ENCODE measurements at regions not wholly inside any gene's neighbourhood (a gene's known extent, or its start where the extent isn't known, plus 50 kb on each side); places are given as distances from the start of the nearest gene placed in this dataset.

- peaks cover 0 to 42% (median 0%) of the 10 kb centered on the region in 3 donors for H3K9me3 ChIP-seq (ENCODE audit: control extremely low read depth in 1 of 3, control insufficient read depth in 2 of 3, insufficient read depth in 1 of 3, low read length in 2 of 3)
- H3K27me3 ChIP-seq (replicated peaks in 1 of 4; ENCODE audit: control extremely low read depth in 1 of 4, control insufficient read depth in 3 of 4, insufficient read depth in 4 of 4, low read length in 3 of 4), result no peaks in the 10 kb centered on the region
- no peak overlapping the region for H2AFZ ChIP-seq (ENCODE audit: insufficient read depth, low read depth, low read length, poor library complexity, severe bottlenecking)
- H3K79me2 ChIP-seq (ENCODE audit: control insufficient read depth, insufficient read depth, low read length), result no peaks in the 10 kb centered on the region
- no peak overlapping the region for H3K27ac ChIP-seq (ENCODE audit: low read length in 2 of 2)
- Mint-ChIP-seq H3K4me1 (no peaks in the 10 kb centered on the region), H3K27me3 (peaks cover 5% of the 10 kb centered on the region), H3K4me3 (no peak overlapping the region), H3K27ac (no peak overlapping the region), H3K9me3 (ENCODE audit: insufficient read depth) (peaks cover 2% of the 10 kb centered on the region)
- ChIA-PET POLR2A (no interaction called here), CTCF (no interaction called here)
- ATAC-seq (ENCODE audit: low read depth) (no peak), DNase-seq (no peak)
- WGBS (ENCODE audit: insufficient coverage), result 91% methylated on average over 9 of the region's 9 CpGs
- no peaks in the 10 kb centered on the region for H4K20me1 ChIP-seq (ENCODE audit: control insufficient read depth, insufficient read depth, low read length, poor library complexity, severe bottlenecking)
- no peaks in the 10 kb centered on the region for H3K36me3 ChIP-seq (replicated peaks in 1 of 2; ENCODE audit: control extremely low read depth in 1 of 2, control insufficient read depth in 1 of 2, extremely low read depth in 1 of 2, insufficient read depth in 2 of 2, low read length in 1 of 2)
- no peak for TF ChIP-seq CTCF (IDR thresholded peaks at IDR 0.05)
- no peak for TF ChIP-seq EZH2 (IDR thresholded peaks at IDR 0.05; ENCODE audit: borderline replicate concordance, insufficient read depth, low read depth, low read length, poor library complexity, severe bottlenecking)
- intact Hi-C loops (cut with micrococcal nuclease), result no loop called here
- no peaks in the 10 kb centered on the region for H3K4me1 ChIP-seq (ENCODE audit: control insufficient read depth in 2 of 2, insufficient read depth in 2 of 2, low read length in 2 of 2)
- no peak overlapping the region for H3K4me3 ChIP-seq (ENCODE audit: control extremely low read depth in 1 of 5, extremely low read depth in 1 of 5, insufficient read depth in 1 of 5, low read depth in 2 of 5, low read length in 4 of 5)
- H3K4me2 ChIP-seq (replicated peaks; ENCODE audit: low read depth, low read length, poor library complexity, severe bottlenecking), result no peak overlapping the region
- no peak overlapping the region for H3K9ac ChIP-seq (ENCODE audit: low read length)
These were observed 358.9 kb upstream of the IRX2 start for GRCh38 chr5:3110371-3110770.

- H3K4me3 Mint-ChIP-seq, result no peak overlapping the region
- Histone ChIP-seq H3K4me1 (ENCODE audit: control insufficient read depth in 2 of 2, insufficient read depth in 2 of 2, low read length in 2 of 2) (no peaks in the 10 kb centered on the region), H3K4me3 (ENCODE audit: control extremely low read depth in 1 of 5, extremely low read depth in 1 of 5, insufficient read depth in 1 of 5, low read depth in 2 of 5, low read length in 4 of 5) (no peak overlapping the region), H4K20me1 (ENCODE audit: control insufficient read depth, insufficient read depth, low read length, poor library complexity, severe bottlenecking) (no peaks in the 10 kb centered on the region), H3K27me3 (replicated peaks in 1 of 4; ENCODE audit: control extremely low read depth in 1 of 4, control insufficient read depth in 3 of 4, insufficient read depth in 4 of 4, low read length in 3 of 4) (peaks cover 0 to 10% (median 1%) of the 10 kb centered on the region in 4 experiments), H3K4me2 (replicated peaks; ENCODE audit: low read depth, low read length, poor library complexity, severe bottlenecking) (no peak overlapping the region), H3K36me3 (replicated peaks in 1 of 2; ENCODE audit: control extremely low read depth in 1 of 2, control insufficient read depth in 1 of 2, extremely low read depth in 1 of 2, insufficient read depth in 2 of 2, low read length in 1 of 2) (no peaks in the 10 kb centered on the region), H3K9me3 (ENCODE audit: control extremely low read depth in 1 of 3, control insufficient read depth in 2 of 3, insufficient read depth in 1 of 3, low read length in 2 of 3) (peaks cover 0 to 43% (median 0%) of the 10 kb centered on the region in 3 donors), H3K9ac (ENCODE audit: low read length) (no peak overlapping the region), H2AFZ (ENCODE audit: insufficient read depth, low read depth, low read length, poor library complexity, severe bottlenecking) (no peak overlapping the region), H3K79me2 (ENCODE audit: control insufficient read depth, insufficient read depth, low read length) (no peaks in the 10 kb centered on the region), H3K27ac (ENCODE audit: low read length in 2 of 2) (no peak overlapping the region)
- H3K4me1 Mint-ChIP-seq, result no peaks in the 10 kb centered on the region
- no peak overlapping the region for H3K27ac Mint-ChIP-seq
- ChIA-PET CTCF (no interaction called here), POLR2A (no interaction called here)
- TF ChIP-seq EZH2 (IDR thresholded peaks at IDR 0.05; ENCODE audit: borderline replicate concordance, insufficient read depth, low read depth, low read length, poor library complexity, severe bottlenecking), result no peak
- ATAC-seq (ENCODE audit: low read depth) (no peak), DNase-seq (no peak)
- WGBS (ENCODE audit: insufficient coverage), result 62% methylated on average over 12 of the region's 12 CpGs
- intact Hi-C loops (cut with micrococcal nuclease), result no loop called here
- peaks cover 5% of the 10 kb centered on the region for H3K27me3 Mint-ChIP-seq
- H3K9me3 Mint-ChIP-seq (ENCODE audit: insufficient read depth), result peaks cover 2% of the 10 kb centered on the region
These were observed 355.7 kb upstream of the IRX2 start for GRCh38 chr5:3107156-3107611.
